ENCODE measurements at regions not wholly inside any gene's neighbourhood (a gene's known extent, or its start where the extent isn't known, plus 50 kb on each side); places are given as distances from the start of the nearest gene placed in this dataset.
"Not testable (repeated sequence)": the region's sequence is repeated elsewhere in the genome, so short reads cannot be mapped to it uniquely, and the experiment has no call there.

- H3K27me3 ChIP-seq, result no peaks in the 10 kb centered on the region
- no peaks in the 10 kb centered on the region for H3K4me1 ChIP-seq
- H3K27ac ChIP-seq, result no peak overlapping the region
- WGBS, 2 donors (ENCODE audit: low coverage in 1 of 2), result 43% methylated on average over 1 of the region's 1 CpG; no CpG with 5 or more reads in 1 of the 2 donors
- TF ChIP-seq EP300 (IDR thresholded peaks at IDR 0.05; ENCODE audit: low read depth) (no peak), POLR2A (IDR thresholded peaks at IDR 0.05) (no peak), CTCF (IDR thresholded peaks at IDR 0.05) (no peak), POLR2AphosphoS5 (IDR thresholded peaks at IDR 0.05) (no peak)
- intact Hi-C loops (cut with DNase I; ENCODE audit: low total_unique reads), result no loop called here
- H3K36me3 ChIP-seq, result no peaks in the 10 kb centered on the region
- in situ Hi-C loops (cut with MboI; ENCODE audit: low pct_ligation_motif_present in 1 of 4, low pct_unique_long_range_greater_than_20kb in 1 of 4, low sequenced_read_pairs in 3 of 4), result no loop called here
- DNase-seq, result no peak
- no peaks in the 10 kb centered on the region for H3K9me3 ChIP-seq
- H3K4me3 ChIP-seq, result no peak overlapping the region
Measured at GRCh38 chrX:78822157-78822690, 74.7 kb downstream of the LPAR4 start.

GRCh38 chrX:78831523-78831922 lies 84.0 kb downstream of the LPAR4 start:
- WGBS, 2 donors (ENCODE audit: low coverage in 1 of 2), result 57 to 77% methylated on average over 3 of the region's 3 CpGs
- in situ Hi-C loops (cut with MboI; ENCODE audit: low pct_ligation_motif_present in 1 of 4, low pct_unique_long_range_greater_than_20kb in 1 of 4, low sequenced_read_pairs in 3 of 4) (no loop called here), intact Hi-C loops (cut with DNase I; ENCODE audit: low total_unique reads) (no loop called here)
- TF ChIP-seq EP300 (IDR thresholded peaks at IDR 0.05; ENCODE audit: low read depth), result no peak
- H3K27ac ChIP-seq, result no peak overlapping the region
- no peaks in the 10 kb centered on the region for H3K36me3 ChIP-seq
- H3K27me3 ChIP-seq, result no peaks in the 10 kb centered on the region
- DNase-seq, result no peak
- no peaks in the 10 kb centered on the region for H3K4me1 ChIP-seq
- H3K4me3 ChIP-seq, result no peak overlapping the region
- H3K9me3 ChIP-seq, result no peaks in the 10 kb centered on the region

GRCh38 chrX:78838709-78839108 lies 91.2 kb downstream of the LPAR4 start:
- Histone ChIP-seq H3K9me3 (no peaks in the 10 kb centered on the region), H3K4me3 (no peak overlapping the region), H3K27me3 (no peaks in the 10 kb centered on the region), H3K4me1 (no peaks in the 10 kb centered on the region), H3K27ac (no peak overlapping the region), H3K36me3 (no peaks in the 10 kb centered on the region)
- in situ Hi-C loops (cut with MboI; ENCODE audit: low pct_ligation_motif_present in 1 of 4, low pct_unique_long_range_greater_than_20kb in 1 of 4, low sequenced_read_pairs in 3 of 4), result no loop called here
- TF ChIP-seq POLR2A (IDR thresholded peaks at IDR 0.05) (no peak), CTCF (IDR thresholded peaks at IDR 0.05) (no peak), EP300 (IDR thresholded peaks at IDR 0.05; ENCODE audit: low read depth) (no peak), POLR2AphosphoS5 (IDR thresholded peaks at IDR 0.05) (no peak)
- no peak for DNase-seq
- intact Hi-C loops (cut with DNase I; ENCODE audit: low total_unique reads), result no loop called here

- no peak for DNase-seq
- no peak overlapping the region for H3K4me3 ChIP-seq
- H3K36me3 ChIP-seq, result no peaks in the 10 kb centered on the region
- intact Hi-C loops (cut with DNase I; ENCODE audit: low total_unique reads), result no loop called here
- WGBS, 2 donors (ENCODE audit: low coverage in 1 of 2), result 69% methylated on average over 2 of the region's 2 CpGs; no CpG with 5 or more reads in 1 of the 2 donors
- no peaks in the 10 kb centered on the region for H3K4me1 ChIP-seq
- no peak overlapping the region for H3K27ac ChIP-seq
- TF ChIP-seq EP300 (IDR thresholded peaks at IDR 0.05; ENCODE audit: low read depth) (no peak), CTCF (IDR thresholded peaks at IDR 0.05) (no peak), POLR2A (IDR thresholded peaks at IDR 0.05) (no peak), POLR2AphosphoS5 (IDR thresholded peaks at IDR 0.05) (no peak)
- no peaks in the 10 kb centered on the region for H3K9me3 ChIP-seq
- in situ Hi-C loops (cut with MboI; ENCODE audit: low pct_ligation_motif_present in 1 of 4, low pct_unique_long_range_greater_than_20kb in 1 of 4, low sequenced_read_pairs in 3 of 4), result no loop called here
- H3K27me3 ChIP-seq, result no peaks in the 10 kb centered on the region
Measured at GRCh38 chrX:78839711-78840110, 92.2 kb downstream of the LPAR4 start.

- H3K27me3 ChIP-seq; H3K27ac ChIP-seq; H3K36me3 ChIP-seq; H3K9me3 ChIP-seq; intact Hi-C loops (cut with DNase I; ENCODE audit: low total_unique reads); H3K4me3 ChIP-seq; DNase-seq; H3K4me1 ChIP-seq; in situ Hi-C loops (cut with MboI; ENCODE audit: low pct_ligation_motif_present in 1 of 4, low pct_unique_long_range_greater_than_20kb in 1 of 4, low sequenced_read_pairs in 3 of 4): not testable (repeated sequence)
- WGBS, 2 donors (ENCODE audit: low coverage in 1 of 2), result 86% methylated on average over 6 of the region's 6 CpGs; no CpG with 5 or more reads in 1 of the 2 donors
Measured at GRCh38 chrX:78844218-78844617, 96.7 kb downstream of the LPAR4 start.

- H3K4me1 ChIP-seq; intact Hi-C loops (cut with DNase I; ENCODE audit: low total_unique reads); H3K27ac ChIP-seq; H3K9me3 ChIP-seq; DNase-seq; H3K36me3 ChIP-seq; H3K4me3 ChIP-seq; H3K27me3 ChIP-seq: not testable (repeated sequence)
- WGBS, 2 donors (ENCODE audit: low coverage in 1 of 2), result 58% methylated on average over 3 of the region's 3 CpGs; no CpG with 5 or more reads in 1 of the 2 donors
- in situ Hi-C loops (cut with MboI; ENCODE audit: low pct_ligation_motif_present in 1 of 4, low pct_unique_long_range_greater_than_20kb in 1 of 4, low sequenced_read_pairs in 3 of 4), result loop anchor here in 3 of 4 donors (25.0 kb wide), 2 partner anchors 94 to 319 kb away; no protein-coding TSS in a partner anchor
Measured at GRCh38 chrX:78881248-78881647, 63.9 kb upstream of the P2RY10 start.

Data from transverse colon (tissue), 4 donors.